HL-60 (cell line): ENCODE measurements at regions not wholly inside any gene's neighbourhood (a gene's known extent, or its start where the extent isn't known, plus 50 kb on each side); places are given as distances from the start of the nearest gene placed in this dataset.

Experiments used
- DNase-seq, 2 experiments: peaks; one replicate each; pipeline ENCODE4 v3.0.0-alpha.2; 2010 to 2020; ENCODE audit warnings: low read depth in 1 of 2, low spot score in 1 of 2
- H3K27ac ChIP-seq: fragments of 250-450 bp; sonication (Bioruptor Pico); replicated peaks from 2 replicates; pipeline ENCODE4 v1.5.1; 2020; ENCODE audit warnings: mild to moderate bottlenecking, moderate library complexity
- H3K27me3 ChIP-seq: fragments of 250-450 bp; sonication (Bioruptor Pico); 2 replicates; pipeline ENCODE4 v1.5.1; 2021; ENCODE audit warnings: mild to moderate bottlenecking, moderate library complexity; ENCODE audit not compliant: insufficient read depth, poor library complexity, severe bottlenecking
- H3K4me3 ChIP-seq: replicated peaks from 2 replicates; pipeline ENCODE4 v1.5.1; 2011; ENCODE audit warnings: mild to moderate bottlenecking, control low read depth, low read length; ENCODE audit not compliant: insufficient read depth
- GABPA ChIP-seq: IDR thresholded peaks from 2 replicates; pipeline ENCODE4 v1.6.1; 2012; ENCODE audit warnings: low read depth
- POLR2AphosphoS5 ChIP-seq: IDR thresholded peaks from 2 replicates; pipeline ENCODE4 v1.6.1; 2012; ENCODE audit warnings: low read depth
- SPI1 ChIP-seq: IDR thresholded peaks from 2 replicates; pipeline ENCODE4 v1.6.1; 2012; ENCODE audit warnings: low read depth, mild to moderate bottlenecking, borderline replicate concordance
- TF ChIP-seq, protein P1 (sequence below): IDR thresholded peaks from one replicate; pipeline ENCODE4 v1.5.1; 2011; ENCODE audit warnings: low read length, control low read depth, inconsistent platforms; ENCODE audit not compliant: insufficient read depth
- TF ChIP-seq, protein P2 (sequence below): IDR thresholded peaks from 2 replicates; pipeline ENCODE4 v1.6.1; 2012; ENCODE audit warnings: low read depth; ENCODE audit not compliant: insufficient replicate concordance

DNA sequence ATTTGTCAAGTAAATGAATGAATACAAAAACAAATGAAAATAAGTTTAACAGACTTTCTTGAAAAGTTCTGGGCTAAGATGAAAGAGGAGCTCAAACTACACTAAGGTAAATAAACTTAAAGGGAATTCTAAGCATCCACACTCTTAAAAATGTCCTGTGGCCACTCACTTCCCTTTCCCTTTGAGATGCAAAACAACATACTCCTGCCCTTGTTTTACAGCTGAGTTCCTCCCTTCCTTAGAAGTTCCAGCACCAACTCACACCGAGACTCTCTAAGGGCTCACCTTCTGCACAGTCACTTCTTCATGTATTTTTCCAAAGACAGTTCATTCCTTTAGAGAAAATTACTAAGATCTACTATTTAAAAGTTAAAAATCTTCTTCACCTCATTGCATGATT is 123.3 kb upstream of the CMC1 start:
- Histone ChIP-seq H3K27me3 (no peaks in the 10 kb centered on the region), H3K27ac (no peak overlapping the region), H3K4me3 (no peak overlapping the region)
- TF ChIP-seq SPI1 (no peak), GABPA (no peak), POLR2AphosphoS5 (no peak)
- TF ChIP-seq, protein P1, sequence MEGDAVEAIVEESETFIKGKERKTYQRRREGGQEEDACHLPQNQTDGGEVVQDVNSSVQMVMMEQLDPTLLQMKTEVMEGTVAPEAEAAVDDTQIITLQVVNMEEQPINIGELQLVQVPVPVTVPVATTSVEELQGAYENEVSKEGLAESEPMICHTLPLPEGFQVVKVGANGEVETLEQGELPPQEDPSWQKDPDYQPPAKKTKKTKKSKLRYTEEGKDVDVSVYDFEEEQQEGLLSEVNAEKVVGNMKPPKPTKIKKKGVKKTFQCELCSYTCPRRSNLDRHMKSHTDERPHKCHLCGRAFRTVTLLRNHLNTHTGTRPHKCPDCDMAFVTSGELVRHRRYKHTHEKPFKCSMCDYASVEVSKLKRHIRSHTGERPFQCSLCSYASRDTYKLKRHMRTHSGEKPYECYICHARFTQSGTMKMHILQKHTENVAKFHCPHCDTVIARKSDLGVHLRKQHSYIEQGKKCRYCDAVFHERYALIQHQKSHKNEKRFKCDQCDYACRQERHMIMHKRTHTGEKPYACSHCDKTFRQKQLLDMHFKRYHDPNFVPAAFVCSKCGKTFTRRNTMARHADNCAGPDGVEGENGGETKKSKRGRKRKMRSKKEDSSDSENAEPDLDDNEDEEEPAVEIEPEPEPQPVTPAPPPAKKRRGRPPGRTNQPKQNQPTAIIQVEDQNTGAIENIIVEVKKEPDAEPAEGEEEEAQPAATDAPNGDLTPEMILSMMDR, result no peak
- TF ChIP-seq, protein P2, sequence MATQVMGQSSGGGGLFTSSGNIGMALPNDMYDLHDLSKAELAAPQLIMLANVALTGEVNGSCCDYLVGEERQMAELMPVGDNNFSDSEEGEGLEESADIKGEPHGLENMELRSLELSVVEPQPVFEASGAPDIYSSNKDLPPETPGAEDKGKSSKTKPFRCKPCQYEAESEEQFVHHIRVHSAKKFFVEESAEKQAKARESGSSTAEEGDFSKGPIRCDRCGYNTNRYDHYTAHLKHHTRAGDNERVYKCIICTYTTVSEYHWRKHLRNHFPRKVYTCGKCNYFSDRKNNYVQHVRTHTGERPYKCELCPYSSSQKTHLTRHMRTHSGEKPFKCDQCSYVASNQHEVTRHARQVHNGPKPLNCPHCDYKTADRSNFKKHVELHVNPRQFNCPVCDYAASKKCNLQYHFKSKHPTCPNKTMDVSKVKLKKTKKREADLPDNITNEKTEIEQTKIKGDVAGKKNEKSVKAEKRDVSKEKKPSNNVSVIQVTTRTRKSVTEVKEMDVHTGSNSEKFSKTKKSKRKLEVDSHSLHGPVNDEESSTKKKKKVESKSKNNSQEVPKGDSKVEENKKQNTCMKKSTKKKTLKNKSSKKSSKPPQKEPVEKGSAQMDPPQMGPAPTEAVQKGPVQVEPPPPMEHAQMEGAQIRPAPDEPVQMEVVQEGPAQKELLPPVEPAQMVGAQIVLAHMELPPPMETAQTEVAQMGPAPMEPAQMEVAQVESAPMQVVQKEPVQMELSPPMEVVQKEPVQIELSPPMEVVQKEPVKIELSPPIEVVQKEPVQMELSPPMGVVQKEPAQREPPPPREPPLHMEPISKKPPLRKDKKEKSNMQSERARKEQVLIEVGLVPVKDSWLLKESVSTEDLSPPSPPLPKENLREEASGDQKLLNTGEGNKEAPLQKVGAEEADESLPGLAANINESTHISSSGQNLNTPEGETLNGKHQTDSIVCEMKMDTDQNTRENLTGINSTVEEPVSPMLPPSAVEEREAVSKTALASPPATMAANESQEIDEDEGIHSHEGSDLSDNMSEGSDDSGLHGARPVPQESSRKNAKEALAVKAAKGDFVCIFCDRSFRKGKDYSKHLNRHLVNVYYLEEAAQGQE, result no peak
- DNase-seq, result no peak

DNA sequence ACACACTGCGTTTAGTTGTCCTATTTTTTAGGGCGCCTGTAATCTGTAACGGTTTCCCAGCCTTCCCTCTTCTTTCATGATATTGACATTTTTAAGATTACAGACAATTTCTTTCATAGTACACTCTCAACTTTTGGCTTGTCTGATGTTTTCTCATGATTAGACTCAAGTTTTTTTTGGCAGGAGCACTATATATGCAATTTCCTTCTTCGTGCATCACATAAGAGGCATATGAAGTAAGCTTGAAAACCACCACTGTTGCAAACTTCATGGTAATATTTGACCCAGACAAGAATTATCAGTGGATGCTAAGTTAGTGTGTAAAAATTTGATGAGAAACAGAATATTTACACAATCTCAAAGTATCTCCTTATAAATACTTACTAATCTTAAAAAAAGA is 119.2 kb upstream of the CMC1 start:
- DNase-seq, result no peak

DNA sequence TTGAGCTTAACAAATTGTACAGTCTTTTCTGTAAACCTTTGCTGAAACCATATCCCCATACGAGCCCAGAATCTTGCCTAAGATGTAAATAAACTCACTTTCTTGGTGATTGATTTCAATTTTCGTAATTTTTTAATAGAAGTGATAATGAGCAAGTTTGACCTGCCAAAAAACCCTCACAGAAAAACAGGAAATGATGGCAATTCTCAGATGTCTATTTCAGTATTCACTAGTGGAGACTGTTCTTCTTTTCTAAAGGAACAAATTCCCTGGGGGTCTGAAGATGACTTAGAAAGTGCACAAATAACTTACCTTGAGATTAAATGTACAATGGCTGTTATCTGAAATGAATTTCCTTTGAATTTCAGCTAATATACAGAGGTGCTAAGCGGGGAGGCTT is 116.5 kb upstream of the CMC1 start:
- Histone ChIP-seq H3K27ac (no peak overlapping the region), H3K4me3 (no peak overlapping the region), H3K27me3 (no peaks in the 10 kb centered on the region)
- no peak for DNase-seq
- TF ChIP-seq, protein P1, result no peak
- TF ChIP-seq POLR2AphosphoS5 (no peak), SPI1 (no peak), GABPA (no peak)
- TF ChIP-seq, protein P2, result no peak

More for the DNA sequence above, 119.2 kb upstream of the CMC1 start:
- no peak overlapping the region for H3K27ac ChIP-seq
- TF ChIP-seq SPI1 (no peak), GABPA (no peak), POLR2AphosphoS5 (no peak)
- TF ChIP-seq, protein P1, result no peak
- TF ChIP-seq, protein P2, result no peak
- no peak overlapping the region for H3K4me3 ChIP-seq
- no peaks in the 10 kb centered on the region for H3K27me3 ChIP-seq
